Globus pallidus (tissue), 1 donor: ENCODE measurements at regions not wholly inside any gene's neighbourhood (a gene's known extent, or its start where the extent isn't known, plus 50 kb on each side); places are given as distances from the start of the nearest gene placed in this dataset.

ENCODE experiments used
- DNase-seq: peaks from one replicate; pipeline ENCODE4 v3.0.0-alpha.2; 2015; ENCODE audit warnings: low spot score

GRCh38 chrX:58051346-58051745 lies 141.1 kb upstream of the ZXDA start:
- DNase-seq: no peak

DNA sequence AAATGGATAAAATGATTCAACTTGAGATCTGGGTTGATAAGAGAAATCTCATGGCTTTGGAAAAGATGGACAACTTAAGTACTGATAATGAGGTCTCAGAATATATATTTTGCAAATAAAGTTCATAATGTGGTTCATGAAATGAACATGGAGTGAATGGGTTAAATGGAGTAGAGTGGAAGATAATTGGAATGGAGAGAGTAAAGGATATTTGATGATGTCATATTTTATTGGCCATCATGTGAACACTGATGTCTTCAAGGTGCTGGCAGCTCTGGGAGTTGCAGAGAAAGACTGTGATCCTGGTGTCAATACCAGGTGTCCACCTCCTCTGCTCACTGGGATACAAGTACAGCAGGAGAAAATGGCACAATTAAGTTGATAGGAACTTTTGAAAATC lies 133.9 kb upstream of the ZXDA start:
- DNase-seq: no peak

GRCh38 chrX:58025979-58026378 lies 115.7 kb upstream of the ZXDA start:
- DNase-seq: peak; percentile 18

GRCh38 chrX:57985951-57986350 lies 75.7 kb upstream of the ZXDA start:
- no peak for DNase-seq

DNA sequence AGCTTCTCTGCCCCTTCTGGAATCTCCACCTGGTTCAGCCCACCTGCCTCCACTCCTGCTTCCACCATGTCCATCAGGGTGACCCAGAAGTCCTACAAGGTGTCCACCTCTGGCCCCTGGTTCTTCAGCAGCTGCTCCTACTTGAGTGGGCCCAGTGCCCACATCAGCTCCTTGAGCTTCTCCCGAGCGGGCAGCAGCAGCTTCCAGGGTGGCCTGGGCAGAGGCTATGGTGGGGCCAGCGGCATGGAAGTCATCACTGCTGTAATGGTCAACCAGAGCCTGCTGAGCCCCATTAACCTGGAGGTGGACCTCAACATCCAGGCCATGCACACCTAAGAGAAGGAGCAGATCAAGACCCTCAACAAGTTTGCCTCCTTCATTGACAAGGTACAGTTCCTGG lies 74.4 kb upstream of the ZXDA start:
- no peak for DNase-seq

DNA sequence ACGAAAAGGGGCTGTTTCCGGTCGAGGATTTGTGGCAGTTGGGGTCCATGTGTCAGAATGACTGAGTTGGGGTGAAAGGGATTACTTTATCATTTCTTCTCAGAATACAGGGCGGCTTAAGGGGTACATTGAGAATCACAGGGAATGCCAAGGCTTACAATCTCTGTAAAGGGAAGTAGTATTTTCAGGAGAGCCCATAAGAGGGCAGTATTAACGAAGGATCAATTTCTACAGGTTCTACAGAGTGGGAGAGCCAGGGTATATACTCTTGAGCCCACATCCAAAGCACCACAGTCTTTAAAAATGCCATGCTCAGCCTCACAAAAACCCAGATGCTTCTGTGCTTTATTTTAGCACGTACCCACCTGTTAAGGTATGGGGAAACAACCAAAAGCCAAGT lies 67.7 kb upstream of the ZXDA start:
- DNase-seq: no peak

GRCh38 chrX:57964975-57965374 lies 54.7 kb upstream of the ZXDA start:
- no peak for DNase-seq
